ENCODE measurements at regions not wholly inside any gene's neighbourhood (a gene's known extent, or its start where the extent isn't known, plus 50 kb on each side); places are given as distances from the start of the nearest gene placed in this dataset.

GRCh38 chr15:25930931-25931330 is 67.8 kb upstream of the ATP10A start:
- H3K27ac ChIP-seq, result no peak overlapping the region

More at GRCh38 chr15:25930931-25931330, 67.8 kb upstream of the ATP10A start:
- no peak for DNase-seq (ENCODE audit: low read depth in 1 of 2, low spot score in 1 of 2)
- Histone ChIP-seq H3K36me3 (no peaks in the 10 kb centered on the region), H3K4me1 (ENCODE audit: low read depth) (no peaks in the 10 kb centered on the region), H3K4me3 (no peak overlapping the region), H3K27me3 (no peaks in the 10 kb centered on the region), H3K9me3 (ENCODE audit: low read depth) (no peaks in the 10 kb centered on the region)
- no peak for TF ChIP-seq CTCF (IDR thresholded peaks at IDR 0.05; ENCODE audit: low read depth, low read length)
